ENCODE measurements at regions not wholly inside any gene's neighbourhood (a gene's known extent, or its start where the extent isn't known, plus 50 kb on each side); places are given as distances from the start of the nearest gene placed in this dataset.

DNA sequence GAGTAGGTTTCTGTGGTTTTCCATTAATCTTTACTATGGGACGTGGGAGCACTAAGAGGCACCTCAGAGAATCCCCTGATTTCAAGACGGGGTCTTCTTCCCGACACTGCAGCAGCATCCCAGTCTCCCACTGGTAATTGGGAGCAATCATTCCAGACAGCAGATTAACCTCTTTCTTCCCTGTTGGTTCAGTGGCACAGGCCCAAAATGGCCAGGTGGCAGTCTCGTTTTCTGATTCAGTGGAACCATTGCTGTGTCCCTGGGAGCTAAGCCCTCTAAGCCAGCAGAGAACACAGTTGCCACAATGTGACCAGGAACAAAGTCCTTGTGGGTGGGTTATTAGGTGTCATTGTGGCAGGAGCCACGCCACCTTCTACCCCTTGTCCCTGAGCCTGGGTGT is 342.1 kb downstream of the MATN1 start:
- DNase-seq (ENCODE audit: low read depth), result no peak
- no peak overlapping the region for H3K4me3 ChIP-seq (ENCODE audit: low read depth, low read length)
- TF ChIP-seq, protein P1, sequence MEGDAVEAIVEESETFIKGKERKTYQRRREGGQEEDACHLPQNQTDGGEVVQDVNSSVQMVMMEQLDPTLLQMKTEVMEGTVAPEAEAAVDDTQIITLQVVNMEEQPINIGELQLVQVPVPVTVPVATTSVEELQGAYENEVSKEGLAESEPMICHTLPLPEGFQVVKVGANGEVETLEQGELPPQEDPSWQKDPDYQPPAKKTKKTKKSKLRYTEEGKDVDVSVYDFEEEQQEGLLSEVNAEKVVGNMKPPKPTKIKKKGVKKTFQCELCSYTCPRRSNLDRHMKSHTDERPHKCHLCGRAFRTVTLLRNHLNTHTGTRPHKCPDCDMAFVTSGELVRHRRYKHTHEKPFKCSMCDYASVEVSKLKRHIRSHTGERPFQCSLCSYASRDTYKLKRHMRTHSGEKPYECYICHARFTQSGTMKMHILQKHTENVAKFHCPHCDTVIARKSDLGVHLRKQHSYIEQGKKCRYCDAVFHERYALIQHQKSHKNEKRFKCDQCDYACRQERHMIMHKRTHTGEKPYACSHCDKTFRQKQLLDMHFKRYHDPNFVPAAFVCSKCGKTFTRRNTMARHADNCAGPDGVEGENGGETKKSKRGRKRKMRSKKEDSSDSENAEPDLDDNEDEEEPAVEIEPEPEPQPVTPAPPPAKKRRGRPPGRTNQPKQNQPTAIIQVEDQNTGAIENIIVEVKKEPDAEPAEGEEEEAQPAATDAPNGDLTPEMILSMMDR (conservative IDR thresholded peaks at IDR 0.05; ENCODE audit: low read depth, low read length), result no peak

DNA sequence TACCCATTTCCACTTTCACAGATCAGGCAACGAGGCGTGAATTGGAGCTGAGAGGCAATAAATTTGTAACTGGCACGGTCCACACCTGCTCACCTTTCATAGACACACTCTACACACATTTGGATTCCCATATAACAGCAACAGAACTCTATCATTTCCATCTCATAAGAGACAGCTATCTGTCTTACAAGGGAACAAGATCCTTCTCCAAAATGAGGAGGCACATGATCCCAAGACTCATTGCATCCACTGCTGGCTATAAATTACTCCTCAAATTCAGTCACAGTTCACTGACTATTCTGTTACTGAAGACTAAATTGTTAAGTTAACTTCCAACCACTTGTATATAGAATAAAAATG is 342.8 kb downstream of the MATN1 start:
- no peak overlapping the region for H3K4me3 ChIP-seq (ENCODE audit: low read depth, low read length)
- DNase-seq (ENCODE audit: low read depth), result no peak
- TF ChIP-seq, protein P1 (conservative IDR thresholded peaks at IDR 0.05; ENCODE audit: low read depth, low read length), result no peak

DNA sequence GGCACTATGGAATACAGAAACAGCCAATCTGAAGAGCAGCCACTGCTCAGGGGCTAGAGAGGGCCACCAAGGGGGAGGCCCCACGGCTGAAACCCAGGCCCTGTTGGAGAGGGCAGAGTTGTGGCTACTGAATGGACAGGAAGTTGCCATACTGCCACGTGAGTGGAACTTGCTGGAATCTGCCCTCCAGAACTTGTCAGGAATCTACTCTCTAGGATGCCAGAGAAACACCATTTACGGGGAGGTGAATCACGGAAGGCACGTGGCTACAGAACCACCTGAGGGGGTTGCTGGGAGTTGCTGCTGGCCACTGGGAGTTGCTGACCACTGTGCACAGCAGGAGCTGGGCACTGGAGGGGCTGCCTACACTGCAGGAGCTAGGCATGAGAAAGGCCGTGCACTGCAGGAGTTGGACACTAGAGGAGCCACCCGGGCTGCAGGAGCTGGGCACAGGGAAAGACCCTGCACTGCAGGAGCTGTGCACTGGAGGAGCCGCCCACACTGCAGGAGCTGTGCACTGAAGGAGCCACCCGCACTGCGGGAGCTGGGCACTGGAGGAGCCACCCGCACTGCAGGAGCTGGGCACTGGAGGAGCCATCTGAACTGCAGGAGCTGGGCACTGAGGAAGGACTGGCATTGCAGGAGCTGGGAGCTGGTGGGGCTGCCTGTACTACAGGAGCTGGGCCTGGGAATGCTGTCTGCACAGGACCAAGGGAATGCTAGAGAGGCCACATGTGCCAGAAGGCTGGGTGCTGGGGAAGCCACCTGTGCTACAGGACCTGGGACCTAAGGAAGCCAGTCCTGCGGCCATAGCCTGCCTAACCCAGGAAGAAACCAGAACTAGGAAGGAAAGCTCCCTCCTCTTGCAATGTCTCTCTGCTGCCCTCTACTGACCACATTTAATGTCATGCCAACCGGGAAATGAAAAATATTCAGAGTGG is 343.4 kb downstream of the MATN1 start:
- TF ChIP-seq, protein P1 (conservative IDR thresholded peaks at IDR 0.05; ENCODE audit: low read depth, low read length), result peak; percentile 87
- no peak overlapping the region for H3K4me3 ChIP-seq (ENCODE audit: low read depth, low read length)
- DNase-seq (ENCODE audit: low read depth), result peak; percentile 84

DNA sequence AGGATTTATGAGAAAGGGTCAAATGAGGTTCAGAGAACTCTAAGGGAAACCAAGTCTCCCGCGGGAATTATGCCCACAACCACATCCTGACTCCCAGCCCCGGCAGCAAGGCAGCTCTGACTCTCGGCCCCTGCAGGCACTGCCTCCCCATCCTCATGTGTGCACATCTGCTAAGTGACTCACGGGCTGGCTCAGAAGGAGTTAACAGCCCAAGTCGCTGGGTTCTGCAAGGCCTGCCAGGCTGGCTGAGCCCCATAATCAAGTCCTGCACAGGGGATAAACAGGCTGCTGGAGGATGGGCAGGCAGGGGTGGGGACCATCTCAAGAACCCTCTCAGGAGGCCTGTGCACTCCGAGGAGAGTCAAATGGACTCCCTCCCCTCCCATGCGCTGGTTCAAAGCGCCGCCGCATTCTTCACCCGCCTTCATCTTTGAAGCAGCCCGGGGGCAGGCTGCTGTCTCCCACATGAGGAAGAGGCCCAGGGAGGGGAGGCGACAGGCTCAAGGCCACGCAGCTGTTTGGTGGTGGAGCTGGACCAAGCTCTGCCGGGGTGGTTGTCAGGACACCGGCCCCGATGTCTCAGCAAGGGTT is 344.3 kb downstream of the MATN1 start:
- DNase-seq (ENCODE audit: low read depth), result peak; percentile 39
- TF ChIP-seq, protein P1 (conservative IDR thresholded peaks at IDR 0.05; ENCODE audit: low read depth, low read length), result no peak
- H3K4me3 ChIP-seq (ENCODE audit: low read depth, low read length), result no peak overlapping the region

DNA sequence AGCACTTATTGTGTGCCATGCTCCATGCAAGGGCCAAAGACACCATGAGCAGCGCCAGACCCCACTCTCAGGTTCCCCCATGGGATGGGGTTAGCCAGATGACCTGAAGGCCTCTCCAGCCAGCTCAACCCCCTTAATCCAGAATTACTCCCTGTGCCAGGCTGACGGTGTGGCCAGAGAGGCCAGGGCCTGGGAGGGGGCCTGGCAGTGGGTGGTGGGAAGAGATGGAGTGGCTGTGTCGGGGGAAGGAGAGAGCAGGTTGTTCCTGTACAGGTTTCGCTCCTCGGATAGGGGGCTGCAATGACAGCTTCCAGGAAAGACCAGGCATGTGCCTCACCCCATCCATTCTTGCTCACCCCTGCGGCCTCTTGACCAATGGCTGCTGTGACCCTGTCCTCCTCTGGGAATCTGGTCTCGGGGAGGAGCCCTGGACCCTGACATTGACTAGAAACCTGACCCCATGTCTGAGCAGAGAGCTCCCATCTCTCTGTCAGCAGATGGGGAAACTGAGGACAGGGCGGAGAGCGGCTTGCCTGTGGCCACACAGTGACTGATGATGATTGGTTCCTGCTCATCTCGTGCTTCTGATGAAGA is 345.3 kb downstream of the MATN1 start:
- H3K4me3 ChIP-seq (ENCODE audit: low read depth, low read length), result no peak overlapping the region
- TF ChIP-seq, protein P1 (conservative IDR thresholded peaks at IDR 0.05; ENCODE audit: low read depth, low read length), result no peak
- no peak for DNase-seq (ENCODE audit: low read depth)

DNA sequence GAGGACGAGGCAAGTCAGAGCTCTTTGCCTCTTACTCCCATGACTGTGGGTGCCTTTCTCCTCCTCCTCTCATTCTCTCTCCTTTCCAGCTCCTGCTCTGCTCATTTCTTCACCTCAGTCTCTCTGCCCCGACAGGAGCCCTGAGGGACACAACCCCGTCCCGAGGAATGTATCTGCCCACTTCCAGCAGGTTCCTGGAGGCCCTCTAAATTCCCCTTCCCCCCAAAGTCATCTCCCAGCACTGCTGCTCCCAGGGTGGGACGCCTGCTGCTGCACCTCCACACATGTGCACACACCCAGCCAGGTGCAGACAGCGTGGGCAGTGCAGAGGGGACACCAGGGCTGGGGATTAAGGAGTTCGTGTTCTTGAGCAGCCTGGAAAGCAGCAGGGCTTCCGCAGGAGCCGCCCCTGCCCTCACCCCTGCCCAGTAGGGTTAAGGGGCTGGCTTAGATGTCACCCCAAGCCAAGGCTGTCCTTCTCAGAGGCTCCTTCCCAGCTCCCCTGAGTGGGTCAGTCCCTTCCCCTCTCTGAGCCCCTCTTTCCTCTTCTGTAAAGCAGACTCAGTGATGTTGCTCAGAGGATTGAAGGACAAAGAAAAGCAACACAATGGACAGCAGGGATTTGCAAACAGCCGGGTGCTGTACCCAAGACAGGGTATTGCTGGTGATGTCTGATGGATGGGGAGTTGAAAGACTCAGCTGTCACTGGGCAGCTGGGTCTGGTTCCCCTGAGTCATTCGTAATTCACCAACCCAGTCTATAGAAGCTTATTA is 346.0 kb downstream of the MATN1 start:
- TF ChIP-seq, protein P1 (conservative IDR thresholded peaks at IDR 0.05; ENCODE audit: low read depth, low read length), result no peak

More for the DNA sequence above, 346.0 kb downstream of the MATN1 start:
- H3K4me3 ChIP-seq (ENCODE audit: low read depth, low read length), result no peak overlapping the region
- no peak for DNase-seq (ENCODE audit: low read depth)

Measured in choroid plexus epithelial cell (primary cell).